PC-9 (cell line): ENCODE measurements at regions not wholly inside any gene's neighbourhood (a gene's known extent, or its start where the extent isn't known, plus 50 kb on each side); places are given as distances from the start of the nearest gene placed in this dataset.
A peak's percentile ranks its signal among the peaks of the same experiment; 100 is the strongest.
"Not testable (repeated sequence)": the region's sequence is repeated elsewhere in the genome, so short reads cannot be mapped to it uniquely, and the experiment has no call there.

ENCODE experiments used
- BruUV-seq: library from RNA; stranded (reverse); fragments of 400-500 nt; replicated peaks from 2 replicates; lab custom pipeline; 2021; lab: Mats Ljungman, UMichigan
- CTCF ChIA-PET: fragments of 300-600 bp; sonication (Branson Sonifier 250); formaldehyde crosslinking; loops from one replicate; lab custom pipeline; 2022; ENCODE audit warnings: antibody characterized with exemption; lab: Charles Lee
- POLR2A ChIA-PET: fragments of 300-600 bp; sonication (Branson Sonifier 250); formaldehyde crosslinking; loops from one replicate; lab custom pipeline; 2022; ENCODE audit warnings: antibody characterized with exemption; ENCODE audit not compliant: unreplicated experiment; lab: Charles Lee
- DNase-seq, 2 experiments: peaks; one replicate each; pipeline versions ENCODE4 v3.0.0 to v3.0.0-alpha.2; 2015 to 2022; ENCODE audit warnings: mixed read lengths in 1 of 2
- H2AFZ ChIP-seq: fragments of 200-600 bp; sonication (generic); 2 replicates; pipeline ENCODE4 v1.8.1; 2017; ENCODE audit warnings: antibody characterized with exemption
- H3F3A ChIP-seq: fragments of 200-600 bp; sonication (generic); 2 replicates; pipeline ENCODE4 v1.8.1; 2017; ENCODE audit warnings: antibody characterized with exemption, mild to moderate bottlenecking, low read depth; ENCODE audit not compliant: insufficient read depth
- H3K27ac ChIP-seq: fragments of 200-600 bp; sonication (generic); 2 replicates; pipeline ENCODE4 v1.6.1; 2016; ENCODE audit warnings: mixed run types
- H3K27me3 ChIP-seq: fragments of 200-600 bp; sonication (generic); 2 replicates; pipeline ENCODE4 v1.6.1; 2016; ENCODE audit warnings: low read depth, mixed run types; ENCODE audit not compliant: insufficient read depth
- H3K36me3 ChIP-seq: fragments of 200-600 bp; sonication (generic); 2 replicates; pipeline ENCODE4 v1.6.1; 2016; ENCODE audit warnings: low read depth, mixed run types
- H3K4me1 ChIP-seq: fragments of 200-600 bp; sonication (generic); replicated peaks from 2 replicates; pipeline ENCODE4 v1.6.1; 2016; ENCODE audit warnings: mixed run types; ENCODE audit not compliant: insufficient read depth
- H3K4me2 ChIP-seq: fragments of 200-600 bp; sonication (generic); 2 replicates; pipeline ENCODE4 v1.6.1; 2017; ENCODE audit warnings: mixed run types
- H3K4me3 ChIP-seq: fragments of 200-600 bp; sonication (generic); 2 replicates; pipeline ENCODE4 v1.6.1; 2016; ENCODE audit warnings: mixed run types
- H3K79me2 ChIP-seq: fragments of 200-600 bp; sonication (generic); 2 replicates; pipeline ENCODE4 v1.6.1; 2017; ENCODE audit warnings: low read depth, mixed run types
- H3K9me2 ChIP-seq: fragments of 200-600 bp; sonication (generic); 2 replicates; pipeline ENCODE4 v1.8.1; 2017; ENCODE audit warnings: mild to moderate bottlenecking; ENCODE audit not compliant: insufficient read depth
- H3K9me3 ChIP-seq: fragments of 200-600 bp; sonication (generic); 2 replicates; pipeline ENCODE4 v1.8.1; 2016; ENCODE audit warnings: low read depth; ENCODE audit not compliant: insufficient read depth
- H4K20me1 ChIP-seq: fragments of 200-600 bp; sonication (generic); 2 replicates; pipeline ENCODE4 v1.8.1; 2017; ENCODE audit not compliant: insufficient read depth
- EZH2 ChIP-seq: fragments of 200-600 bp; sonication (generic); IDR thresholded peaks from 2 replicates; pipeline ENCODE4 v1.8.0; 2017; ENCODE audit warnings: antibody characterized with exemption, low read depth
- intact Hi-C: fragments of 100-400 bp; cut with micrococcal nuclease; formaldehyde crosslinking; loops from one replicate; pipeline ENCODE4 v1.10.0; 2022; ENCODE audit not compliant: unreplicated experiment
- TF ChIP-seq, protein P1 (sequence below): fragments of 200-600 bp; sonication (generic); conservative IDR thresholded peaks from 2 replicates; pipeline ENCODE4 v1.6.1; 2017; ENCODE audit warnings: mixed run types, antibody characterized with exemption, mild to moderate bottlenecking, moderate library complexity

DNA sequence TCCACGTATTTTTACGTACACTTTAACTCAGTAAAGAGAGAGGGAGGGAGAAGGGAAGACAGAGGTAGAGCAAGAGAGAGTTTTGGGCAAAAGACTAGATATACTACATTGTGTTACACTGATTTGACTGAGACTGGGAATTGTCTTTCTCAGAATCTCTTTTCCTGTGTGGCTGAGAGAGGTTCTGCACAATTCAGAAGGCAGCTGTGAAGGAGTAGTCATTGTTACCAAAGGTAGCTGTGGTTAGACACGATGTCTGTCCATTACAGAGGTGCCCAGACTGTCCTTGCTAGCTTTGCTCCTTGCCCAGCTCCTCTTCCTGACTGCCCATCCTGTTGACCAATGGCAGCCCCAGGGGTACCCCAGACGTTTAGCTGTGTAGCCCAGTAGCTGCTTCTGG is 577.5 kb upstream of the CBLB start:
- ChIA-PET CTCF (no interaction called here), POLR2A (no interaction called here)
- peak overlapping the region; percentile 71 for H2AFZ ChIP-seq
- no peaks in the 10 kb centered on the region for H3F3A ChIP-seq
- BruUV-seq = no TSS peak
- no peaks in the 10 kb centered on the region for H3K79me2 ChIP-seq
- H3K27me3 ChIP-seq = no peaks in the 10 kb centered on the region
- no peaks in the 10 kb centered on the region for H4K20me1 ChIP-seq
- no peaks in the 10 kb centered on the region for H3K9me2 ChIP-seq
- H3K4me1 ChIP-seq = no peaks in the 10 kb centered on the region
- no peak overlapping the region for H3K4me2 ChIP-seq
- no peak overlapping the region for H3K27ac ChIP-seq
- DNase-seq = no peak
- H3K36me3 ChIP-seq = no peaks in the 10 kb centered on the region
- H3K4me3 ChIP-seq = no peak overlapping the region
- TF ChIP-seq, protein P1, sequence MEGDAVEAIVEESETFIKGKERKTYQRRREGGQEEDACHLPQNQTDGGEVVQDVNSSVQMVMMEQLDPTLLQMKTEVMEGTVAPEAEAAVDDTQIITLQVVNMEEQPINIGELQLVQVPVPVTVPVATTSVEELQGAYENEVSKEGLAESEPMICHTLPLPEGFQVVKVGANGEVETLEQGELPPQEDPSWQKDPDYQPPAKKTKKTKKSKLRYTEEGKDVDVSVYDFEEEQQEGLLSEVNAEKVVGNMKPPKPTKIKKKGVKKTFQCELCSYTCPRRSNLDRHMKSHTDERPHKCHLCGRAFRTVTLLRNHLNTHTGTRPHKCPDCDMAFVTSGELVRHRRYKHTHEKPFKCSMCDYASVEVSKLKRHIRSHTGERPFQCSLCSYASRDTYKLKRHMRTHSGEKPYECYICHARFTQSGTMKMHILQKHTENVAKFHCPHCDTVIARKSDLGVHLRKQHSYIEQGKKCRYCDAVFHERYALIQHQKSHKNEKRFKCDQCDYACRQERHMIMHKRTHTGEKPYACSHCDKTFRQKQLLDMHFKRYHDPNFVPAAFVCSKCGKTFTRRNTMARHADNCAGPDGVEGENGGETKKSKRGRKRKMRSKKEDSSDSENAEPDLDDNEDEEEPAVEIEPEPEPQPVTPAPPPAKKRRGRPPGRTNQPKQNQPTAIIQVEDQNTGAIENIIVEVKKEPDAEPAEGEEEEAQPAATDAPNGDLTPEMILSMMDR = no peak
- no peak for TF ChIP-seq EZH2
- 0 out of 2 replicates have a peak, but pooled peaks cover 4% of the 10 kb centered on the region for H3K9me3 ChIP-seq
- intact Hi-C loops = no loop called here

DNA sequence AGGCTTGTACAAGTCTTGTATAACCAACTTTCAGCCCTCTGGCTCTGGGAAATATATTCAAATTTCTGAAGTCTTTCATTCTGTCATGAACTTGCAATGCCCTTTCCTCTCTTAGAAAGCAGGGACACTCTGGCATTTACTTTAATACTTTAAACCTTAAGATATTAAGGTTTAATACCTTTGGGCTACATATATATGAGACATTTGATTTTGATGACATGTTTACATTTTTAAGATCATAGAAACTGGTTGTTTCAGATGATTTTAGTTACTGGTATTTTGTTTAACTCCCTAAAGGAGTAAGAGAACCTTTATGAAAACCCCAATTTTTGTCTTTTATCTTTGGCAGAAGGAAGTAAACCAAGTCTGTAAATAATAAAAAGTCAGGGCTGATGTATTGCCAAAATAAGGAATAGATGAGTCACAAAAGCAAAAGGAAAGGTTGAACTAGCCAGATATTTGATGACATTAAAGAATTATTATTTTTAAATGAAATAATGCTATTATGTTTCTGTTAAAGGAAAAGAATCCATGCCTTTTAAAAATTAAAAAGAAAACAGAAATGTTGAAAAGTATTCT is 579.0 kb upstream of the CBLB start:
- H3K27me3 ChIP-seq = no peaks in the 10 kb centered on the region
- no peak overlapping the region for H2AFZ ChIP-seq
- H3F3A ChIP-seq = no peaks in the 10 kb centered on the region
- H4K20me1 ChIP-seq = no peaks in the 10 kb centered on the region
- no peaks in the 10 kb centered on the region for H3K4me1 ChIP-seq
- H3K36me3 ChIP-seq = no peaks in the 10 kb centered on the region
- ChIA-PET POLR2A (no interaction called here), CTCF (no interaction called here)
- no TSS peak for BruUV-seq
- no peak overlapping the region for H3K4me3 ChIP-seq
- intact Hi-C loops = no loop called here
- H3K27ac ChIP-seq = no peak overlapping the region
- H3K4me2 ChIP-seq = no peak overlapping the region
- H3K9me2 ChIP-seq = no peaks in the 10 kb centered on the region
- 0 out of 2 replicates have a peak, but pooled peaks cover 4% of the 10 kb centered on the region for H3K9me3 ChIP-seq
- no peaks in the 10 kb centered on the region for H3K79me2 ChIP-seq
- no peak for DNase-seq
- TF ChIP-seq EZH2 = no peak
- TF ChIP-seq, protein P1 = no peak

DNA sequence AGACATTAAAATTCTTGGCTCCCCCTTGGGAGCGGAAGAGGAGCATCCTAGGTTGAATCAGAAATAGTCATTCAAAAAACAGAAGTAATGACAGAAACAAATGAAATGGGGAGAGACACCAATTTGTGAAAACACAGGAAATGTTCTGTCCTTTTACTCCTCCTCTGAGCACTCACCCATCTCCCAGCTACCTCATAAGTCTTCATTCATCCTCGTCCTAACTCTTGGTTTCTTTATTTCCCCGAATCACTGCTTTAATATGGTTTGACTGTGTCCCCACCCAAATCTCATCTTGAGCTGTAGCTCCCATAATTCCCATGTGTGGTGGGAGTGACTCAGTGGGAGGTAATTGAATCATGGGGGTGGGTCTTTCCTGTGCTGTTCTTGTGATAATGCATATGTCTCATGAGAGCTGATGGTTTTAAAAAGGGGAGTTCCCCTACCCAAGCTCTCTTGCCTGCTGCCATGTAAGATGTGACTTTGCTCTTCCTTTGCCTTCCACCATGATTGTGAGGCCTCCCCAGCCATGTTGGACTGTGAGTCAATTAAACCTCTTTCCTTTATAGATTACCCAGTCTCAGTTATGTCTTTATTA is 579.7 kb upstream of the CBLB start:
- H3K4me3 ChIP-seq, H3K79me2 ChIP-seq, H3K36me3 ChIP-seq, H4K20me1 ChIP-seq, H3K4me2 ChIP-seq, H3K9me3 ChIP-seq, H3K9me2 ChIP-seq, H3K27ac ChIP-seq, POLR2A ChIA-PET, DNase-seq, intact Hi-C loops, H2AFZ ChIP-seq, BruUV-seq, H3K27me3 ChIP-seq, CTCF ChIA-PET, H3F3A ChIP-seq, H3K4me1 ChIP-seq: not testable (repeated sequence)
